SK-N-SH (cell line): ENCODE measurements at regions not wholly inside any gene's neighbourhood (a gene's known extent, or its start where the extent isn't known, plus 50 kb on each side); places are given as distances from the start of the nearest gene placed in this dataset.

Experiments
- CTCF ChIA-PET: fragments of 300-600, 350-600 bp; formaldehyde crosslinking; extraction: SDS; loops from one replicate; lab custom pipeline; 2021; lab: Yijun Ruan, JAX
- POLR2A ChIA-PET: fragments of 350-600 bp; sonication (Branson Sonifier 250); formaldehyde crosslinking; extraction: SDS; loops from one replicate; lab custom pipeline; 2020; ENCODE audit warnings: antibody characterized with exemption, inconsistent platforms; lab: Yijun Ruan, JAX
- DNase-seq: peaks from one replicate; pipeline ENCODE4 v3.0.0; 2012
- H2AFZ ChIP-seq: fragments of 200-600 bp; sonication (generic); 2 replicates; pipeline ENCODE4 v1.8.1; 2016; ENCODE audit warnings: antibody characterized with exemption, mild to moderate bottlenecking, low read depth
- H3F3A ChIP-seq: fragments of 200-600 bp; sonication (generic); replicated peaks from 2 replicates; pipeline ENCODE3; 2016; ENCODE audit warnings: antibody characterized with exemption, mild to moderate bottlenecking; ENCODE audit not compliant: insufficient read depth
- H3K27ac ChIP-seq, 2 experiments: fragments of 200-500 bp in 1 of 2; fragments of 200-600 bp in 1 of 2; sonication (Bioruptor generic) in 1 of 2; sonication (generic), shearing (Covaris generic) in 1 of 2; 2 replicates each; pipeline versions ENCODE4 v1.5.1 to v1.6.1; 2014 to 2016; ENCODE audit warnings: low read depth in 2 of 2, inconsistent platforms in 1 of 2, low read length in 1 of 2, mild to moderate bottlenecking in 1 of 2, mixed read lengths in 1 of 2
- H3K27me3 ChIP-seq: fragments of 200-600 bp; sonication (generic), shearing (Covaris generic); 2 replicates; pipeline ENCODE4 v1.6.1; 2016; ENCODE audit warnings: mixed run types; ENCODE audit not compliant: insufficient read depth
- H3K36me3 ChIP-seq, 2 experiments: fragments of 200-500 bp in 1 of 2; fragments of 200-600 bp in 1 of 2; sonication (Bioruptor generic) in 1 of 2; sonication (generic) in 1 of 2; replicated peaks in 1 of 2; 2 replicates each; pipeline versions ENCODE3 to v1.5.1; 2014 to 2016; ENCODE audit warnings: low read length in 1 of 2, mild to moderate bottlenecking in 1 of 2; ENCODE audit not compliant: insufficient read depth in 2 of 2, control insufficient read depth in 1 of 2
- H3K4me1 ChIP-seq, 2 experiments: fragments of 200-500 bp in 1 of 2; fragments of 200-600 bp in 1 of 2; sonication (Bioruptor generic) in 1 of 2; sonication (generic), shearing (Covaris generic) in 1 of 2; 2 replicates each; pipeline versions ENCODE4 v1.5.1 to v1.6.1; 2014 to 2016; ENCODE audit warnings: low read depth in 1 of 2, low read length in 1 of 2, mixed run types in 1 of 2; ENCODE audit not compliant: insufficient read depth in 2 of 2, control insufficient read depth in 1 of 2
- H3K4me2 ChIP-seq: fragments of 200-600 bp; sonication (generic), shearing (Covaris generic); 2 replicates; pipeline ENCODE4 v1.6.1; 2017; ENCODE audit warnings: mixed run types
- H3K4me3 ChIP-seq, 2 experiments: fragments of 200-500 bp in 1 of 2; fragments of 200-600 bp in 1 of 2; sonication (Bioruptor generic) in 1 of 2; sonication (generic), shearing (Covaris generic) in 1 of 2; 2 replicates each; pipeline versions ENCODE4 v1.5.1 to v1.8.1; 2014 to 2016; ENCODE audit warnings: low read depth in 2 of 2, inconsistent platforms in 1 of 2, low read length in 1 of 2, mild to moderate bottlenecking in 1 of 2, mixed read lengths in 1 of 2, moderate library complexity in 1 of 2
- H3K79me2 ChIP-seq: fragments of 200-600 bp; sonication (generic); 2 replicates; pipeline ENCODE4 v1.8.1; 2017; ENCODE audit warnings: mild to moderate bottlenecking; ENCODE audit not compliant: insufficient read depth
- H3K9ac ChIP-seq: fragments of 200-600 bp; sonication (generic); 2 replicates; pipeline ENCODE4 v1.6.1; 2017; ENCODE audit warnings: mixed run types
- H3K9me2 ChIP-seq: fragments of 200-600 bp; sonication (generic); 2 replicates; pipeline ENCODE4 v1.6.1; 2017; ENCODE audit warnings: mixed run types
- H3K9me3 ChIP-seq: fragments of 200-600 bp; sonication (generic); 2 replicates; pipeline ENCODE4 v1.6.1; 2017; ENCODE audit warnings: mixed run types, mild to moderate bottlenecking, moderate library complexity
- H4K20me1 ChIP-seq: fragments of 200-600 bp; sonication (generic); 2 replicates; pipeline ENCODE4 v1.6.1; 2017; ENCODE audit warnings: mild to moderate bottlenecking, mixed run types; ENCODE audit not compliant: insufficient read depth
- FOXM1 ChIP-seq: IDR thresholded peaks from 2 replicates; pipeline ENCODE4 v1.4.0; 2012; ENCODE audit warnings: low read depth, mild to moderate bottlenecking
- GATA2 ChIP-seq: sonication (generic); formaldehyde crosslinking; IDR thresholded peaks from 2 replicates; pipeline ENCODE4 v1.5.0; 2020; ENCODE audit warnings: mild to moderate bottlenecking, missing genetic modification reagents
- JUND ChIP-seq: IDR thresholded peaks from 2 replicates; pipeline ENCODE4 v1.4.0; 2012
- MEF2A ChIP-seq: IDR thresholded peaks from 2 replicates; pipeline ENCODE4 v1.4.0; 2012; ENCODE audit warnings: low read depth, borderline replicate concordance
- MXI1 ChIP-seq: IDR thresholded peaks from 2 replicates; pipeline ENCODE4 v1.6.1; 2012; ENCODE audit warnings: mild to moderate bottlenecking, low read depth, low read length, improper control_type of control experiment
- NFIC ChIP-seq: IDR thresholded peaks from 2 replicates; pipeline ENCODE4 v1.4.0; 2012; ENCODE audit warnings: borderline replicate concordance
- RXRA ChIP-seq: IDR thresholded peaks from 2 replicates; pipeline ENCODE4 v1.4.0; 2012; ENCODE audit warnings: low read depth, mild to moderate bottlenecking, borderline replicate concordance
- SMC3 ChIP-seq: IDR thresholded peaks from 2 replicates; pipeline ENCODE4 v1.6.1; 2012; ENCODE audit warnings: low read depth, low read length, improper control_type of control experiment
- WGBS: methylation state at CpG from one replicate; pipeline ENCODE4 v1.1.6; 2017; ENCODE audit warnings: low lambda C conversion rate; 5-methylcytosine and 5-hydroxymethylcytosine counted together
- TF ChIP-seq, protein P1 (sequence below): IDR thresholded peaks from 2 replicates; pipeline ENCODE4 v1.4.0; 2012; ENCODE audit warnings: low read depth

DNA sequence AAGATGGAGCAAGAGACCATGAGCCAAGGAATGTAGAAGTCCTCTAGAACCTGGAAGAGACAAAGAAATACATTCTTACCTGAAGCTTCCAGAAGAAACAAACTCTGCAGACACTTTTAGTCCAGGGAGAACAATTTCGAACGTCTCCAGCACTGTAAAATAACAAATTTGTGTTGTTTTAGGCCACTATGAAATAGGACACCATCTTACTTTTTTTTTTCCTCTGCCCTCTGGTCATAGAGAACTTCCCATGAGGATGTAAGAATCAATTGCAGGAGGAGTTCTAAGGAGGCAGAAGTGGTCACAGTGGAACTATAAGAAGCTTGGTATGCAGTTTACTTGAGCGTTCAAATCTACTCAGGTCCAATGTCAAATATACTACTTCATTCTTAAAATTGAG lies 1295.9 kb downstream of the ZPLD1 start:
- 90% methylated on average over 3 of the region's 3 CpGs for WGBS
- H3K4me2 ChIP-seq = no peak overlapping the region
- no peak overlapping the region for H3K9ac ChIP-seq
- H3K36me3 ChIP-seq = no peaks in the 10 kb centered on the region
- no peak for TF ChIP-seq FOXM1
- no peak for TF ChIP-seq GATA2 (CRISPR knock-in tag)
- H4K20me1 ChIP-seq = no peaks in the 10 kb centered on the region
- ChIA-PET POLR2A (no interaction called here), CTCF (no interaction called here)
- H3K4me1 ChIP-seq = no peaks in the 10 kb centered on the region
- no peak overlapping the region for H3K4me3 ChIP-seq
- no peak overlapping the region for H3K27ac ChIP-seq
- H3K79me2 ChIP-seq = no peaks in the 10 kb centered on the region
- no peaks in the 10 kb centered on the region for H3F3A ChIP-seq
- no peaks in the 10 kb centered on the region for H3K9me2 ChIP-seq
- H2AFZ ChIP-seq = no peak overlapping the region
- no peak for DNase-seq
- H3K9me3 ChIP-seq = no peaks in the 10 kb centered on the region
- no peaks in the 10 kb centered on the region for H3K27me3 ChIP-seq

DNA sequence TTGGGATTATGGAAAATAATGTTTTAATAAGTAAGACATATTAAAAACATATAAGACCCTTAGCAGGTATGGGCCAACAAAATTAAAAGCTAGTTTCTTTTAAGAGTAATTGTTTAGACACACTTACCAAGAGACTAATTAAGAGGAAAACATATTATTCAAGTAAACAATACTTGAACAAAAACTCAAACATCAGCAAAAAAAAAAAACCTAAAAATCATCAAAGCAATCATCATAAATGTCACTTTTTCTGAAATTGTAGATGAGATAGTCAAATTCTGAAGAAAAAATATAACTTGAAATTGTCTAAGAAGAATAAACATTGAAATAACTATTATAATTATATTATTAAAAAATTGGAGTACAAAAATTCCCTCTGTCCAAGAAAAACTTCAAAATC lies 1318.2 kb downstream of the ZPLD1 start:
- Histone ChIP-seq H2AFZ (no peak overlapping the region), H3K4me3 (no peak overlapping the region), H3K9ac (no peak overlapping the region), H3K27me3 (no peaks in the 10 kb centered on the region), H3K27ac (no peak overlapping the region), H4K20me1 (no peaks in the 10 kb centered on the region)
- DNase-seq = no peak
- CTCF ChIA-PET = no interaction called here
- TF ChIP-seq, protein P1, sequence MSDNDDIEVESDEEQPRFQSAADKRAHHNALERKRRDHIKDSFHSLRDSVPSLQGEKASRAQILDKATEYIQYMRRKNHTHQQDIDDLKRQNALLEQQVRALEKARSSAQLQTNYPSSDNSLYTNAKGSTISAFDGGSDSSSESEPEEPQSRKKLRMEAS = no peak
- TF ChIP-seq, all 33 proteins: peak for 0
- POLR2A ChIA-PET = no interaction called here
- Histone ChIP-seq H3K36me3 (no peaks in the 10 kb centered on the region), H3K79me2 (no peaks in the 10 kb centered on the region), H3K9me3 (no peaks in the 10 kb centered on the region), H3K9me2 (no peaks in the 10 kb centered on the region), H3K4me1 (no peaks in the 10 kb centered on the region), H3K4me2 (no peak overlapping the region), H3F3A (no peaks in the 10 kb centered on the region)

- Histone ChIP-seq H3K9me3 (peaks cover 6% of the 10 kb centered on the region), H3K9ac (no peak overlapping the region), H3K27me3 (no peaks in the 10 kb centered on the region), H4K20me1 (no peaks in the 10 kb centered on the region), H3F3A (no peaks in the 10 kb centered on the region), H3K4me2 (no peak overlapping the region), H3K36me3 (no peaks in the 10 kb centered on the region), H3K4me3 (no peak overlapping the region), H3K4me1 (no peaks in the 10 kb centered on the region), H3K27ac (no peak overlapping the region), H3K9me2 (no peaks in the 10 kb centered on the region), H3K79me2 (no peaks in the 10 kb centered on the region), H2AFZ (no peak overlapping the region)
- TF ChIP-seq SMC3 (no peak), MXI1 (no peak), JUND (no peak), NFIC (no peak), MEF2A (no peak), RXRA (no peak)
- TF ChIP-seq, protein P1 = no peak
- no peak for DNase-seq
- 79% methylated on average over 12 of the region's 12 CpGs for WGBS
- ChIA-PET CTCF (no interaction called here), POLR2A (no interaction called here)
These were observed 1332.8 kb downstream of the ZPLD1 start for GRCh38 chr3:103767635-103768034.
